HEK293 (cell line): ENCODE measurements at regions not wholly inside any gene's neighbourhood (a gene's known extent, or its start where the extent isn't known, plus 50 kb on each side); places are given as distances from the start of the nearest gene placed in this dataset.

Source experiments
- CTCF ChIA-PET: fragments of 350-600 bp; formaldehyde crosslinking; extraction: SDS; loops from one replicate; lab custom pipeline; 2021; ENCODE audit warnings: antibody characterized with exemption; lab: Yijun Ruan, JAX
- POLR2A ChIA-PET: fragments of 300-600 bp; formaldehyde crosslinking; extraction: SDS; loops from one replicate; lab custom pipeline; 2020; ENCODE audit warnings: antibody characterized with exemption, inconsistent platforms; lab: Yijun Ruan, JAX
- H3K27ac ChIP-seq: fragments of 200-500 bp; sonication (Bioruptor generic); 2 replicates; pipeline ENCODE4 v1.5.1; 2014; ENCODE audit warnings: low read depth, low read length, control low read depth, inconsistent platforms; ENCODE audit errors: extremely low read depth
- H3K36me3 ChIP-seq, 2 experiments: fragments of 200-500 bp in 1 of 2; sonication (Bioruptor generic) in 1 of 2; 1 replicate in 1 of 2; 2 replicates in 1 of 2; pipeline ENCODE4 v1.5.1; 2014 to 2017; ENCODE audit warnings: inconsistent platforms in 2 of 2, low read length in 2 of 2; ENCODE audit not compliant: control insufficient read depth in 2 of 2, insufficient read depth in 1 of 2
- H3K4me1 ChIP-seq: fragments of 200-500 bp; sonication (Bioruptor generic); 2 replicates; pipeline ENCODE4 v1.5.1; 2014; ENCODE audit warnings: mild to moderate bottlenecking, low read length, inconsistent platforms; ENCODE audit not compliant: control insufficient read depth, insufficient read depth
- H3K4me3 ChIP-seq: 2 replicates; pipeline ENCODE4 v1.5.1; 2011; ENCODE audit warnings: low read depth, mild to moderate bottlenecking, control low read depth, low read length, moderate library complexity
- H3K9me3 ChIP-seq: fragments of 200-500 bp; sonication (Bioruptor generic); 2 replicates; pipeline ENCODE4 v1.5.1; 2014; ENCODE audit warnings: low read depth, low read length, inconsistent platforms; ENCODE audit not compliant: control insufficient read depth, insufficient read depth
- FEZF1 ChIP-seq: fragments of 450-650 bp; formaldehyde crosslinking; IDR thresholded peaks from 2 replicates; pipeline ENCODE4 v1.5.1; 2016; ENCODE audit warnings: missing biosample characterization, missing genetic modification characterization
- INSM2 ChIP-seq: fragments of 450-650 bp; formaldehyde crosslinking; IDR thresholded peaks from 2 replicates; pipeline ENCODE4 v1.5.1; 2016; ENCODE audit warnings: missing biosample characterization, missing genetic modification characterization
- PRDM1 ChIP-seq: fragments of 450-650 bp; formaldehyde crosslinking; IDR thresholded peaks from 2 replicates; pipeline ENCODE4; 2016; ENCODE audit warnings: missing biosample characterization, missing genetic modification characterization
- ZBTB1 ChIP-seq: fragments of 450-650 bp; formaldehyde crosslinking; IDR thresholded peaks from 2 replicates; pipeline ENCODE4 v1.5.1; 2016; ENCODE audit warnings: missing biosample characterization, missing genetic modification characterization
- ZBTB11 ChIP-seq: fragments of 450-650 bp; formaldehyde crosslinking; conservative IDR thresholded peaks from 2 replicates; pipeline ENCODE4 v1.5.1; 2016; ENCODE audit warnings: low read depth, missing biosample characterization, missing genetic modification characterization
- ZBTB17 ChIP-seq: fragments of 450-650 bp; formaldehyde crosslinking; IDR thresholded peaks from 2 replicates; pipeline ENCODE4 v1.5.1; 2016; ENCODE audit warnings: missing biosample characterization, missing genetic modification characterization
- ZBTB7A ChIP-seq: fragments of 450-650 bp; formaldehyde crosslinking; IDR thresholded peaks from 2 replicates; pipeline ENCODE4 v1.5.1; 2016; ENCODE audit warnings: low read depth, missing biosample characterization, missing genetic modification characterization
- ZFP41 ChIP-seq: fragments of 450-650 bp; formaldehyde crosslinking; IDR thresholded peaks from 2 replicates; pipeline ENCODE4 v1.5.1; 2016; ENCODE audit warnings: missing biosample characterization, missing genetic modification characterization, borderline replicate concordance
- ZIC2 ChIP-seq: fragments of 450-650 bp; formaldehyde crosslinking; IDR thresholded peaks from 2 replicates; pipeline ENCODE4 v1.5.1; 2016; ENCODE audit warnings: missing biosample characterization, missing genetic modification characterization
- ZNF132 ChIP-seq: fragments of 450-650 bp; formaldehyde crosslinking; IDR thresholded peaks from 2 replicates; pipeline ENCODE4 v1.5.1; 2017; ENCODE audit warnings: missing biosample characterization, missing genetic modification characterization, borderline replicate concordance
- ZNF155 ChIP-seq: fragments of 450-650 bp; formaldehyde crosslinking; IDR thresholded peaks from 2 replicates; pipeline ENCODE4 v1.5.1; 2016; ENCODE audit warnings: missing biosample characterization, missing genetic modification characterization
- ZNF184 ChIP-seq: fragments of 450-650 bp; IDR thresholded peaks from 2 replicates; pipeline ENCODE4 v1.5.1; 2018; ENCODE audit warnings: missing biosample characterization, mild to moderate bottlenecking, missing genetic modification characterization
- ZNF221 ChIP-seq: fragments of 450-650 bp; formaldehyde crosslinking; IDR thresholded peaks from 2 replicates; pipeline ENCODE4 v1.5.1; 2017; ENCODE audit warnings: missing biosample characterization, missing genetic modification characterization, borderline replicate concordance
- ZNF23 ChIP-seq: fragments of 450-650 bp; formaldehyde crosslinking; IDR thresholded peaks from 2 replicates; pipeline ENCODE4 v1.5.1; 2016; ENCODE audit warnings: missing biosample characterization, missing genetic modification characterization, borderline replicate concordance
- ZNF335 ChIP-seq: fragments of 450-650 bp; formaldehyde crosslinking; conservative IDR thresholded peaks from 2 replicates; pipeline ENCODE4 v1.5.1; 2016; ENCODE audit warnings: missing biosample characterization, missing genetic modification characterization
- ZNF366 ChIP-seq: fragments of 450-650 bp; formaldehyde crosslinking; conservative IDR thresholded peaks from 2 replicates; pipeline ENCODE4 v1.5.1; 2016; ENCODE audit warnings: missing biosample characterization, missing genetic modification characterization
- ZNF398 ChIP-seq: fragments of 450-650 bp; formaldehyde crosslinking; IDR thresholded peaks from 2 replicates; pipeline ENCODE4 v1.5.1; 2017; ENCODE audit warnings: missing biosample characterization, missing genetic modification characterization
- ZNF404 ChIP-seq: fragments of 450-650 bp; formaldehyde crosslinking; IDR thresholded peaks from 2 replicates; pipeline ENCODE4 v1.5.1; 2017; ENCODE audit warnings: missing biosample characterization, missing genetic modification characterization
- ZNF530 ChIP-seq: fragments of 450-650 bp; formaldehyde crosslinking; IDR thresholded peaks from 2 replicates; pipeline ENCODE4 v1.5.1; 2016; ENCODE audit warnings: low read depth, missing biosample characterization, missing genetic modification characterization
- ZNF596 ChIP-seq: fragments of 450-650 bp; IDR thresholded peaks from 2 replicates; pipeline ENCODE4 v1.5.0; 2018; ENCODE audit warnings: missing biosample characterization, mild to moderate bottlenecking, missing genetic modification characterization, moderate library complexity
- ZNF660 ChIP-seq: fragments of 450-650 bp; IDR thresholded peaks from 2 replicates; pipeline ENCODE4 v1.5.1; 2018; ENCODE audit warnings: missing biosample characterization, mild to moderate bottlenecking, missing genetic modification characterization
- ZNF701 ChIP-seq: fragments of 450-650 bp; formaldehyde crosslinking; IDR thresholded peaks from 2 replicates; pipeline ENCODE4 v1.5.1; 2016; ENCODE audit warnings: missing biosample characterization, missing genetic modification characterization
- ZNF776 ChIP-seq: fragments of 450-650 bp; formaldehyde crosslinking; IDR thresholded peaks from 2 replicates; pipeline ENCODE4 v1.5.0; 2017; ENCODE audit warnings: missing biosample characterization, missing genetic modification characterization, borderline replicate concordance
- ZNF777 ChIP-seq: fragments of 450-650 bp; formaldehyde crosslinking; IDR thresholded peaks from 2 replicates; pipeline ENCODE4 v1.5.1; 2017; ENCODE audit warnings: missing biosample characterization, missing genetic modification characterization, borderline replicate concordance
- ZNF791 ChIP-seq: fragments of 450-650 bp; formaldehyde crosslinking; IDR thresholded peaks from 2 replicates; pipeline ENCODE4 v1.5.1; 2016; ENCODE audit warnings: missing biosample characterization, missing genetic modification characterization
- ZNF843 ChIP-seq: fragments of 450-650 bp; formaldehyde crosslinking; IDR thresholded peaks from 2 replicates; pipeline ENCODE4 v1.5.1; 2016; ENCODE audit warnings: missing biosample characterization, missing genetic modification characterization

- TF ChIP-seq ZBTB7A (tag by site-specific recombination) (no peak), ZNF155 (tag by site-specific recombination) (no peak), ZNF366 (no peak), ZNF530 (tag by site-specific recombination) (no peak), ZFP41 (no peak), ZBTB17 (no peak), ZNF701 (tag by site-specific recombination) (no peak), ZNF791 (tag by site-specific recombination) (no peak), ZNF335 (tag by site-specific recombination) (no peak), ZIC2 (tag by site-specific recombination) (no peak), ZNF596 (tag by site-specific recombination) (no peak), INSM2 (tag by site-specific recombination) (no peak)
Observed at GRCh38 chr15:46413799-46414198, 779.0 kb downstream of the SQOR start (continued).

- CTCF ChIA-PET = no interaction called here
- Histone ChIP-seq H3K4me1 (no peaks in the 10 kb centered on the region), H3K4me3 (no peak overlapping the region), H3K9me3 (no peaks in the 10 kb centered on the region), H3K36me3 (no peaks in the 10 kb centered on the region), H3K27ac (no peak overlapping the region)
- TF ChIP-seq ZNF701 (tag by site-specific recombination) (no peak), ZNF776 (tag by site-specific recombination) (no peak), PRDM1 (no peak), ZBTB1 (tag by site-specific recombination) (no peak), FEZF1 (tag by site-specific recombination) (no peak), ZNF221 (tag by site-specific recombination) (no peak), ZNF184 (no peak), ZNF23 (tag by site-specific recombination) (no peak), ZNF398 (tag by site-specific recombination) (no peak), ZNF404 (tag by site-specific recombination) (no peak), ZNF843 (tag by site-specific recombination) (no peak), ZNF660 (no peak), ZBTB11 (tag by site-specific recombination) (no peak), ZNF777 (no peak), ZNF132 (tag by site-specific recombination) (no peak)
- POLR2A ChIA-PET = no interaction called here
Observed at GRCh38 chr15:46416544-46416943, 781.7 kb downstream of the SQOR start.
